Mammary epithelial cell (primary cell): ENCODE measurements at regions not wholly inside any gene's neighbourhood (a gene's known extent, or its start where the extent isn't known, plus 50 kb on each side); places are given as distances from the start of the nearest gene placed in this dataset.

ENCODE experiments used
- CTCF ChIP-seq, 2 donors: IDR thresholded peaks in 1 of 2; conservative IDR thresholded peaks in 1 of 2; 2 replicates each; pipeline ENCODE4 v1.5.1; 2011 to 2012; ENCODE audit warnings: inconsistent platforms in 2 of 2, low read length in 2 of 2, mild to moderate bottlenecking in 2 of 2, control low read depth in 1 of 2, low read depth in 1 of 2; ENCODE audit not compliant: insufficient read depth in 1 of 2; ENCODE audit errors: extremely low read depth in 1 of 2
- EZH2 ChIP-seq: IDR thresholded peaks from 2 replicates; pipeline ENCODE4 v1.6.1; 2012; ENCODE audit warnings: low read length, inconsistent platforms, borderline replicate concordance

DNA sequence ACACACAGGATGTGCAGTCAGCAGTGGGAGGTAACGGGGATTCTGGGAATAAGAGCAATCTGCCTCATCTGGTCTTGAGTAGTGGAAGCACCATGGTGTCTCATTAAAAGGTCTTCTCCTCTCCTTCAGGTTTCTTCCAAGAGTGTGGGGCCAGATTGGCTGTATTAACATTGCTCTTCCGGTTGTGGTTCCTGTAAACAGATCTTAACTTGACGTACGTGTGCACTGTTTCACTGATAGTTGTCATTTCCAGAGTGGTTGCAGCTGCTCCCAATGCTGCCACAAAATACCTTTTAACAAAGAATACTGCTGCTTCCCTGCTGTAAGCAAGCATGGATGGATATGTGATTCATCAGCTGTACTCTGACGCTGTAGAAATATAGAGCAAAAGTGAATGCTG lies 1443.4 kb upstream of the TENM3 start:
- no peak for TF ChIP-seq CTCF (conservative IDR thresholded peaks at IDR 0.05 in 1 of 2, IDR thresholded peaks at IDR 0.05 in 1 of 2; ENCODE audit: extremely low read depth in 1 of 2, insufficient read depth in 1 of 2, low read depth in 1 of 2, low read length in 2 of 2)
- no peak for TF ChIP-seq EZH2
